Body of pancreas (tissue), 4 donors: ENCODE measurements at regions not wholly inside any gene's neighbourhood (a gene's known extent, or its start where the extent isn't known, plus 50 kb on each side); places are given as distances from the start of the nearest gene placed in this dataset.
"Not testable (repeated sequence)": the region's sequence is repeated elsewhere in the genome, so short reads cannot be mapped to it uniquely, and the experiment has no call there.

Experiments used
- CTCF ChIP-seq, 7 experiments: fragments of 450-650 bp in 4 of 7; fragments of 200-600 bp in 3 of 7; sonication (generic) in 3 of 7; IDR thresholded peaks; one replicate each; pipeline ENCODE4 v1.5.1; 2016 to 2019; ENCODE audit warnings: antibody characterized with exemption in 7 of 7
- POLR2A ChIP-seq, 3 donors: fragments of 450-650 bp; IDR thresholded peaks; one replicate each; pipeline ENCODE4 v1.6.1; 2016; ENCODE audit warnings: antibody characterized with exemption in 3 of 3, mild to moderate bottlenecking in 2 of 3

DNA sequence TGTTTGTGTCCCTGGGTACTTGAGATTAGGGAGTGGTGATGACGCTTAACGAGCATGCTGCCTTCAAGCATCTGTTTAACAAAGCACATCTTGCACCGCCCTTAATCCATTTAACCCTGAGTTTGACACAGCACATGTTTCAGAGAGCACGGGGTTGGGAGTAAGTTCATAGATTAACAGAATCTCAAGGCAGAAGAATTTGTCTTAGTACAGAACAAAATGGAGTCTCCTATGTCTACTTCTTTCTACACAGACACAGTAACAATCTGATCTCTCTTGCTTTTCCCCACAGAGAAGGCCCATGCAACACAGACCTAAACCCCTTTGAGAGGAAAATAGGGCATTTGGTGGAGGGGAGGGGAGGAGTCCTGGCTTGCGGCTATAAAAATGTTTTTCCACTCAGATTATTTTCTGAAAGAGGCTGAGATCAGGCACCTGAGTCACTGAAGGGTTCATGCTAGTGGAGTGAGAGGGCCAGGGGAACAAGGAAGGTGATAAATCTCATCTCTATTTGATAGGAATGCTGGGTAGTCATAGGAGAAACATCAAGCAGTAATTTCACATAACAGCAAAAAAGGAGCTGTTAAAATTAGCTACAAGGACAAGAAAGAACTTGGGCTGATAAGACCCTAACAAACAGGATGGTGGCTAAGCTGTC, 136.9 kb downstream of the OR2B2 start:
- TF ChIP-seq POLR2A, CTCF (IDR thresholded peaks at IDR 0.05): not testable (repeated sequence)
